ENCODE measurements at regions not wholly inside any gene's neighbourhood (a gene's known extent, or its start where the extent isn't known, plus 50 kb on each side); places are given as distances from the start of the nearest gene placed in this dataset.

DNA sequence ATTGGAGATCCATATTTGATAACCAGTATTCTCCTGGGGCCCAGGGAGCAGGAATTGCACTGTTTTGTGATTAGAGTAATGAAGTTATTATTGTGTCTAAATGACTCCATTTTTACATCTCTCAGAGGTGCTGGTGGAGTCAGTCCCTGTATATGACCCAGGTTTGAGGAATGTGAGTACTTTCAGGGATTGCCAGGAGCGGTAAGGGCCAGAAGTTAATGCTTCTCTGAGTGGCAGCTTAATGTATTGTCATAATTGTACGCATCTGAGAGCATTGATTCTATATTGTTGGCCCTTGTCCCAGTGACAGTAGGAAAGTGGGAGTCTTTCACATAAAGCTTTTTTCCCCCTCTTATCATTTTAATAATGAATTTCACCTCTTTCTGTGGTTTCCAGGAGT, 146.2 kb downstream of the GATB start:
- DNase-seq (ENCODE audit: low read depth), result no peak
- Histone ChIP-seq H3K27me3 (replicated peaks; ENCODE audit: control insufficient read depth, insufficient read depth, low read length) (no peaks in the 10 kb centered on the region), H3K36me3 (ENCODE audit: control insufficient read depth, insufficient read depth, low read length, severe bottlenecking) (no peaks in the 10 kb centered on the region), H3K9me3 (ENCODE audit: control insufficient read depth, low read length) (no peaks in the 10 kb centered on the region), H3K4me1 (ENCODE audit: control insufficient read depth, insufficient read depth, low read length) (no peaks in the 10 kb centered on the region), H3K9ac (ENCODE audit: low read length) (no peak overlapping the region), H3K4me3 (ENCODE audit: low read length) (no peak overlapping the region)

DNA sequence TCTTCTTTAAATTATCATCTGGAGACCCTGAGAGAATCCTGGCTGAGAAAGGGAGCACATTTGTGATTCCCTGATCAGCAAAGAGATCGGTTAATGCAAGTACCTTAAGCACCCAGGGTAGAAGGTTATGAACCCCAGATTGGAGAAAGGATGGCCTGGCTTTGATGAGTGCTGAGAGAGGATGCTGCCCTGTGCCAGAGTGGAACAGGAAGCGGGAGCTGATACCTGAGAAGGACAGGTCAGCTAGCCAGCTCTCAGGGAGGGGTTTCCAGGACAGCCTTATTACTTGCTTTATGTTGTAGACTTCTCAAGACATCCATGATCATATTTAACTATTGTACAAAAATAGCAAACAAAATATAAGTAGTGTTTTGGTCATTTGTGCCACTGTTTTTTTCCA, 141.9 kb downstream of the GATB start:
- no peak for DNase-seq (ENCODE audit: low read depth)
- no peak overlapping the region for H3K9ac ChIP-seq (ENCODE audit: low read length)
- H3K4me3 ChIP-seq (ENCODE audit: low read length), result no peak overlapping the region
- H3K9me3 ChIP-seq (ENCODE audit: control insufficient read depth, low read length), result no peaks in the 10 kb centered on the region
- no peaks in the 10 kb centered on the region for H3K36me3 ChIP-seq (ENCODE audit: control insufficient read depth, insufficient read depth, low read length, severe bottlenecking)
- H3K4me1 ChIP-seq (ENCODE audit: control insufficient read depth, insufficient read depth, low read length), result peaks cover 5% of the 10 kb centered on the region
- H3K27me3 ChIP-seq (replicated peaks; ENCODE audit: control insufficient read depth, insufficient read depth, low read length), result no peaks in the 10 kb centered on the region

GRCh38 chr4:151620066-151620465, 140.7 kb downstream of the GATB start:
- H3K4me3 ChIP-seq (ENCODE audit: low read length), result no peak overlapping the region

More at GRCh38 chr4:151620066-151620465, 140.7 kb downstream of the GATB start:
- no peak overlapping the region for H3K9ac ChIP-seq (ENCODE audit: low read length)
- H3K4me1 ChIP-seq (ENCODE audit: control insufficient read depth, insufficient read depth, low read length), result peaks cover 13% of the 10 kb centered on the region
- no peaks in the 10 kb centered on the region for H3K27me3 ChIP-seq (replicated peaks; ENCODE audit: control insufficient read depth, insufficient read depth, low read length)
- H3K9me3 ChIP-seq (ENCODE audit: control insufficient read depth, low read length), result no peaks in the 10 kb centered on the region
- DNase-seq (ENCODE audit: low read depth), result no peak
- H3K36me3 ChIP-seq (ENCODE audit: control insufficient read depth, insufficient read depth, low read length, severe bottlenecking), result no peaks in the 10 kb centered on the region

Data from adipocyte (in vitro differentiated cells).